ENCODE measurements at regions not wholly inside any gene's neighbourhood (a gene's known extent, or its start where the extent isn't known, plus 50 kb on each side); places are given as distances from the start of the nearest gene placed in this dataset.
"Not testable (repeated sequence)": the region's sequence is repeated elsewhere in the genome, so short reads cannot be mapped to it uniquely, and the experiment has no call there.

DNA sequence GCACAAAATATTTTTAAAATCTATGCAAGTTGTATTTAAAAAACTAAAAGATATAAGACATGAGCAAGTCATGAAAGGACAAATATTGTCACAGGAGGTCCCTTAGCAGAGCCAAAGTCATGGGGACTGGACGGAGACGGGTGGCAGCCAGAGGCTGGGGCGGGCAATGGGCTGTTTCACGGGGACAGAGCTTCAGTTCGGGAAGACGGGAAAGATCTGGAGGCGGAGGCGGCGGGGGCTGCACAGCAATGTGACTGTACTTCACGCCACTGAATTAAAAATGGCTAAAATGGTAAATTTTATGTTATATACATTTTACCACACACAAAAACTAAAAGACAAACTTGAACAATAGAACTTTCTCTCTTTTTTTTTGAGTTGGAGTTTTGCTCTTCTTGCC is 60.0 kb upstream of the METRNL start:
- no peak for DNase-seq

DNA sequence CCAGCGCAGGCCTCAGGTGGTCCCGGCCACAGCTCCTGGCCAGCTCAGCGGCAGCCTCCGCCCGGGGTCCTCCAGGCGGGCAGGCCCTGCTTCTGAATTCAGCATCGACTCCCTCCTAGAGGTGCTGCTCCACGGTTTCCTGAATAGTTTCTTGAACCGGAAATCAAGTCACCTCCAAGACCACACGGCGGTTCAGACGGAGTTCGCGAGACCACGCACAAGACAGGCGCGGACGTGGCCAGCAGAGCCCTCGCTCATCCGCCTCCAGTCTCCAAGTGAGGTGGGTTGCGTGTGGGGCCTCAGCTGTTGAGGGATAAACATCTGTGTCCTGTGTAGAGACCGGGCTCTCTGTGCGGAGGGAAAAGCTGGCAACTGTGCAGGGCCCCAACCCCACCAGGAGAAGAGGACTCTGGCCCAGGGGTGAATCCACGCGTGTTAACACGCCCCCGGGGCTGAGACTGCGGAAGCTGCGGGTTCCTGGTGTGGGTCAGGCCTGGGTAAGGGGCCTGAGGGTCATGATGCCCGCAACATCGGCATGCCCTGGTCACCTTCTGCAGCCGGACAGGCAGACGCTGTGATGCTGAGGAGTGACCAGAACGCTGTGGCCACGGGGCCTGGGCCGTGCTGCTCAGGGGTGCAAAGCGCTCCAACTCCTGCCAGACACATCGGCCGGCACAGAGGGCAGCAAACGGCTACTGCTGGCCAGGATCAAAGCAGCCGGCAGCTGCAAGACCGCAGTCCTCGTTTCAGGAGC is 55.0 kb upstream of the METRNL start:
- no peak for DNase-seq

DNA sequence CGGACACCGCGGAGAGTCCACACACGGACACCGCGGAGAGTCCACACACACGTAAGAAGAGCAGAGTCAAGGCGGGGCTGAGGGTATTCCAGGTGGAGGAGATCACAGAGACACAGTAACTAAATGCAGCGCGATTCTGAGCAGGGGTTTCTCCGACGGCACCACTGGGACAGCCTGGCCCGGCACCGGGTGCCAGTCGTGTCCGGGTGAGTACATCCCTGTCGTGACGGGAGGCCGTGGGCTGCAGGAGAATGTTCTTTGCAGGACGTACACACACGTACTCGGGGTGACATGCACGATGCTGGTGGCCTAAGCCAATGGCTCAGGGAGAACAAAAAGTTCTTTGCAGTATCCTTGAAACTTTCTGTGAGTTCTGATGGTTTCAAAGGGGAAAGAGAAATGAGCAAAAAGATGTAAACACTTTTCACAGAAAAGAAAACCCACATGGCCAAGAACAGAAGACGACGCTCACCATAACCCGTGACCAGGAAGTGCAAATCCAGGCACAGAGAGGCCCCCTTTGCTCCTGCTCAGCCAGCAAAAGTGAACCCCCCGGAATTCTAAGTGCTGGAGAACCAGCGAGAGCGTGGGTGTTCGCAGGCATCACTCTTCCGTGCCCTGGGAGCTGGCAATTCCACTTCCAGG is 53.7 kb upstream of the METRNL start:
- no peak for DNase-seq

DNA sequence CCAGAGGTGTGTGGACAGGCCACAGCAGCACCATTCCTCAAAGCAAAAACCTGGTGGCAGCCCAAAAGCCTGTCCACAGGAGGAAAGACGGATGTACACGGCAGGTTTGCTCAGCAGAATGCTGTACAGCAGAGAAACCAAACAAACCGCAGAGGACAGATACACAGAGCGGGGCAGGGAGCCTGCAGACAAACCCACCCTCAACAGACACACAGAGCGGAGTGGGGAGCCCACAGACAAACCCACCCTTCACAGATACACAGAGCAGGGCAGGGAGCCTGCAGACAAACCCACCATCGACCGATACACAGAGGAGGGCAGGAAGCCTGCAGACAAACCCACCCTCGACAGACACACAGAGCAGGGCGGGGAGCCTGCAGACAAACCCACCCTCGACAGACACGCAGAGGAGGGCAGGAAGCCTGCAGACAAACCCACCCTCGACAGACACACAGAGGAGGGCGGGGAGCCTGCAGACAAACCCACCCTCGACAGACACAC is 53.0 kb upstream of the METRNL start:
- DNase-seq: no peak

DNA sequence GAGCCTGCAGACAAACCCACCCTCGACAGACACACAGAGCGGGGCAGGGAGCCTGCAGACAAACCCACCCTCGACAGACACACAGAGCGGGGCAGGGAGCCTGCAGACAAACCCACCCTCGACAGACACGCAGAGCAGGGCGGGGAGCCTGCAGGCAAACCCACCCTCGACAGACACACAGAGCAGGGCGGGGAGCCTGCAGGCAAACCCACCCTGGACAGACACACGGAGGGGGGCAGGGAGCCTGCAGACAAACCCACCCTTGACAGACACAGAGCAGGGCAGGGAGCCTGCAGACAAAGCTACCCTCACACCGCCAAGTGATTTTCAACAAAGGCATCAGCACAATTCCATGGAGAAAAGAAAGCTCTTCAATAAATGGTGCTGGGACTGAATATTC is 52.5 kb upstream of the METRNL start:
- not testable (repeated sequence) for DNase-seq

DNA sequence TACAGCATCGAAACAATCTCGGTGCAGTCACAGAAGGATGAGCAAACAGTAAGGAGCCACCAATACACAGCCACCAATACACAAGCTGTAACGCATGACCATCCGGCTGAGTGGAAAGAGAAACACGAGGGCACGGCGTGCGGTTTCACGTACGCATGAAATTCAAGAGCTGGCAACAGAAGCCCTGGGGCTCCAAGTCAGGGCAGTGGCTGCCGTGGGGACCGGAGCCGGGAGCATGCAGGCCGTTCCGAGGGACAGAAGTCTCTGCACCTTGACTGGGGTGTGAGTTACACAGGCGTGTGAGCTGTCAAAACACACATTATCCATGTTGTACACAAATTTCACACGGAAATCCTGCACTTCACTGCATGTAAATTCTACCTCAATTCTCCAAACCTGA is 50.6 kb upstream of the METRNL start:
- peak; percentile 33 for DNase-seq

DNA sequence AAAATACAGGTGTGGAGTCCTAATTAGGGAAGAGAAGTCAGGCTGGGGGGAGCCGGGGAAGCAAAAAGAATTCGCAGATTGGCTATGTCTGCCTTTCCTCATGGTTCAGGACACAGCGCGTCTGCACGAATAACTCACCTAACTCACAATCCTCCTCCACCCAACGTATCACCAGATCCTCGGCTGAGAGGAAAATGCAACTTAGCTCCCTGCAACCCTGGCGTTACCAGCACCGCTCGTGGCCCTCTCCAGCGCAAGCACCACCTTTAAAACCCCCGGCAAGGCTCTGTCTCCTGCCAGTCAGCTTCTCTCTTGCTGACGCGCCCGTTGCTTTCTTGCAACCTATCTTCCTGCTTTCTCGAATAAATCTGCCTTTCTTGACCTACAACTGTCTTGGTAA is 49.8 kb upstream of the METRNL start:
- peak; percentile 25 for DNase-seq
